Testis (tissue), 2 donors: ENCODE measurements at regions not wholly inside any gene's neighbourhood (a gene's known extent, or its start where the extent isn't known, plus 50 kb on each side); places are given as distances from the start of the nearest gene placed in this dataset.

Experiments used
- CTCF ChIP-seq, 3 experiments: fragments of 450-650 bp in 2 of 3; fragments of 200-600 bp in 1 of 3; sonication (generic) in 1 of 3; IDR thresholded peaks; one replicate each; pipeline ENCODE4 v1.5.1; 2016 to 2019; ENCODE audit warnings: antibody characterized with exemption in 3 of 3, mild to moderate bottlenecking in 2 of 3, moderate library complexity in 1 of 3
- POLR2A ChIP-seq: fragments of 450-650 bp; IDR thresholded peaks from one replicate; pipeline ENCODE4 v1.6.1; 2017; ENCODE audit warnings: antibody characterized with exemption, mild to moderate bottlenecking, moderate library complexity

DNA sequence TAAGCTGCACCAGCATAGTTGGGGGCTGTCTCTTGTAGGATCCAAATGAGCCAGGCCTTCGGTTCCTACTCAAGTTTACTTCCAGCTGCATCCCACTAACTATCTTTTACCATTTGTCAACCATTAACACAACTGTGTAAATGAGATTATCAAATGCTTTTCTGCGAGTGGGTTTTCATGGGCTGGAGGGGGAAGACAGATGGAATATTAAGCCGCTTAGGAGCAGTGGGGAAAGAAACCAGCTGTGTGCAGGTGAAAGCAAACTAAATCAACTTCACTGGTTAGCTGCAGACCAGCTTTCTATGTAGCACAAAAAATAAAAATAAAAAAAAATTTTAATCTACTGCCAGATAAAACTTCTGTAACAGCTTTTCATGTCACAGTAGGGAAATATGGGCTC, 100.8 kb upstream of the FOXN2 start:
- TF ChIP-seq CTCF (IDR thresholded peaks at IDR 0.05) (no peak), POLR2A (no peak)
